ENCODE measurements at regions not wholly inside any gene's neighbourhood (a gene's known extent, or its start where the extent isn't known, plus 50 kb on each side); places are given as distances from the start of the nearest gene placed in this dataset.

DNA sequence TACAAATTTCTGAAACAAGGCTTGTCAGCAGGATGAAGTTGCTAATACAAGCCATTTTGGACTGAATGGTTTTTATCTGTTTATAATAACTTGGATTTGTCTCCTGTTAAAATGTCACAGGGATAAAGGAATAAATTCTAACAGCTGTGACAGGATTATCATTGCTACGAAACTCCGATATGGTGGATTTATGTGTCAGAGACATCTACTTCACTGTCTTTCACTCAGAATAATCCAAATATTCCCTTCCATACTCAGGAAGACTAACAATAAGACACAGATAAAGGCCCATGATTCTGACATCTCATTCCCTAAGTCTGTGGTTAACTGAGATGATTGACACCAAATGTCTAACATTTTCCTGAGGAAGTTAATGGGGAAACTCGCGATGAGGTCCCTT, 529.8 kb upstream of the GOT2 start:
- TF ChIP-seq FOXM1 (IDR thresholded peaks at IDR 0.05; ENCODE audit: borderline replicate concordance, low read depth): no peak

- TF ChIP-seq CEBPB (IDR thresholded peaks at IDR 0.05): no peak
- no peak for TF ChIP-seq ZBTB7A (IDR thresholded peaks at IDR 0.05; ENCODE audit: low read depth)
- no peak for TF ChIP-seq TEAD4 (IDR thresholded peaks at IDR 0.05)
- no peak for TF ChIP-seq TAF1 (IDR thresholded peaks at IDR 0.05; ENCODE audit: low read depth)
- no peak for TF ChIP-seq EP300 (IDR thresholded peaks at IDR 0.05; ENCODE audit: borderline replicate concordance)
- TF ChIP-seq FOXM1 (IDR thresholded peaks at IDR 0.05; ENCODE audit: borderline replicate concordance, low read depth): no peak
- TF ChIP-seq, protein P1, sequence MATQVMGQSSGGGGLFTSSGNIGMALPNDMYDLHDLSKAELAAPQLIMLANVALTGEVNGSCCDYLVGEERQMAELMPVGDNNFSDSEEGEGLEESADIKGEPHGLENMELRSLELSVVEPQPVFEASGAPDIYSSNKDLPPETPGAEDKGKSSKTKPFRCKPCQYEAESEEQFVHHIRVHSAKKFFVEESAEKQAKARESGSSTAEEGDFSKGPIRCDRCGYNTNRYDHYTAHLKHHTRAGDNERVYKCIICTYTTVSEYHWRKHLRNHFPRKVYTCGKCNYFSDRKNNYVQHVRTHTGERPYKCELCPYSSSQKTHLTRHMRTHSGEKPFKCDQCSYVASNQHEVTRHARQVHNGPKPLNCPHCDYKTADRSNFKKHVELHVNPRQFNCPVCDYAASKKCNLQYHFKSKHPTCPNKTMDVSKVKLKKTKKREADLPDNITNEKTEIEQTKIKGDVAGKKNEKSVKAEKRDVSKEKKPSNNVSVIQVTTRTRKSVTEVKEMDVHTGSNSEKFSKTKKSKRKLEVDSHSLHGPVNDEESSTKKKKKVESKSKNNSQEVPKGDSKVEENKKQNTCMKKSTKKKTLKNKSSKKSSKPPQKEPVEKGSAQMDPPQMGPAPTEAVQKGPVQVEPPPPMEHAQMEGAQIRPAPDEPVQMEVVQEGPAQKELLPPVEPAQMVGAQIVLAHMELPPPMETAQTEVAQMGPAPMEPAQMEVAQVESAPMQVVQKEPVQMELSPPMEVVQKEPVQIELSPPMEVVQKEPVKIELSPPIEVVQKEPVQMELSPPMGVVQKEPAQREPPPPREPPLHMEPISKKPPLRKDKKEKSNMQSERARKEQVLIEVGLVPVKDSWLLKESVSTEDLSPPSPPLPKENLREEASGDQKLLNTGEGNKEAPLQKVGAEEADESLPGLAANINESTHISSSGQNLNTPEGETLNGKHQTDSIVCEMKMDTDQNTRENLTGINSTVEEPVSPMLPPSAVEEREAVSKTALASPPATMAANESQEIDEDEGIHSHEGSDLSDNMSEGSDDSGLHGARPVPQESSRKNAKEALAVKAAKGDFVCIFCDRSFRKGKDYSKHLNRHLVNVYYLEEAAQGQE (IDR thresholded peaks at IDR 0.05; ENCODE audit: low read depth): no peak
- no peak for TF ChIP-seq NFIC (IDR thresholded peaks at IDR 0.05)
- TF ChIP-seq TCF12 (IDR thresholded peaks at IDR 0.05; ENCODE audit: low read depth): no peak
- TF ChIP-seq CREB1 (IDR thresholded peaks at IDR 0.05; ENCODE audit: low read depth): no peak
- TF ChIP-seq, protein P2, sequence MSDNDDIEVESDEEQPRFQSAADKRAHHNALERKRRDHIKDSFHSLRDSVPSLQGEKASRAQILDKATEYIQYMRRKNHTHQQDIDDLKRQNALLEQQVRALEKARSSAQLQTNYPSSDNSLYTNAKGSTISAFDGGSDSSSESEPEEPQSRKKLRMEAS (IDR thresholded peaks at IDR 0.05): no peak
- no peak for TF ChIP-seq EGR1 (IDR thresholded peaks at IDR 0.05)
- TF ChIP-seq RAD21 (IDR thresholded peaks at IDR 0.05; ENCODE audit: low read depth): no peak
- no peak for TF ChIP-seq YY1 (IDR thresholded peaks at IDR 0.05; ENCODE audit: low read depth)
- TF ChIP-seq, protein P3, sequence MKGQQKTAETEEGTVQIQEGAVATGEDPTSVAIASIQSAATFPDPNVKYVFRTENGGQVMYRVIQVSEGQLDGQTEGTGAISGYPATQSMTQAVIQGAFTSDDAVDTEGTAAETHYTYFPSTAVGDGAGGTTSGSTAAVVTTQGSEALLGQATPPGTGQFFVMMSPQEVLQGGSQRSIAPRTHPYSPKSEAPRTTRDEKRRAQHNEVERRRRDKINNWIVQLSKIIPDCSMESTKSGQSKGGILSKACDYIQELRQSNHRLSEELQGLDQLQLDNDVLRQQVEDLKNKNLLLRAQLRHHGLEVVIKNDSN (IDR thresholded peaks at IDR 0.05): no peak
Observed at GRCh38 chr16:59260892-59261291, 526.8 kb upstream of the GOT2 start.

- TF ChIP-seq TAF1 (IDR thresholded peaks at IDR 0.05; ENCODE audit: low read depth) (no peak), TCF12 (IDR thresholded peaks at IDR 0.05; ENCODE audit: low read depth) (no peak), CEBPB (IDR thresholded peaks at IDR 0.05) (no peak), RAD21 (IDR thresholded peaks at IDR 0.05; ENCODE audit: low read depth) (no peak), CREB1 (IDR thresholded peaks at IDR 0.05; ENCODE audit: low read depth) (no peak)
- TF ChIP-seq, protein P3 (IDR thresholded peaks at IDR 0.05): no peak
Observed at GRCh38 chr16:59259950-59260319, 525.8 kb upstream of the GOT2 start.

GRCh38 chr16:59259074-59259949, 525.2 kb upstream of the GOT2 start:
- TF ChIP-seq, protein P2 (IDR thresholded peaks at IDR 0.05): no peak
- TF ChIP-seq TEAD4 (IDR thresholded peaks at IDR 0.05) (no peak), NFIC (IDR thresholded peaks at IDR 0.05) (no peak), EGR1 (IDR thresholded peaks at IDR 0.05) (no peak), EP300 (IDR thresholded peaks at IDR 0.05; ENCODE audit: borderline replicate concordance) (no peak), YY1 (IDR thresholded peaks at IDR 0.05; ENCODE audit: low read depth) (no peak), ZBTB7A (IDR thresholded peaks at IDR 0.05; ENCODE audit: low read depth) (no peak), CREB1 (IDR thresholded peaks at IDR 0.05; ENCODE audit: low read depth) (no peak)
- TF ChIP-seq, protein P1 (IDR thresholded peaks at IDR 0.05; ENCODE audit: low read depth): no peak

- TF ChIP-seq, protein P1 (IDR thresholded peaks at IDR 0.05; ENCODE audit: low read depth): no peak
- TF ChIP-seq ZBTB7A (IDR thresholded peaks at IDR 0.05; ENCODE audit: low read depth) (no peak), NFIC (IDR thresholded peaks at IDR 0.05) (no peak), RAD21 (IDR thresholded peaks at IDR 0.05; ENCODE audit: low read depth) (no peak), TCF12 (IDR thresholded peaks at IDR 0.05; ENCODE audit: low read depth) (no peak), TEAD4 (IDR thresholded peaks at IDR 0.05) (no peak), CREB1 (IDR thresholded peaks at IDR 0.05; ENCODE audit: low read depth) (no peak), YY1 (IDR thresholded peaks at IDR 0.05; ENCODE audit: low read depth) (no peak), TAF1 (IDR thresholded peaks at IDR 0.05; ENCODE audit: low read depth) (no peak), FOXM1 (IDR thresholded peaks at IDR 0.05; ENCODE audit: borderline replicate concordance, low read depth) (no peak), EGR1 (IDR thresholded peaks at IDR 0.05) (no peak), CEBPB (IDR thresholded peaks at IDR 0.05) (no peak), EP300 (IDR thresholded peaks at IDR 0.05; ENCODE audit: borderline replicate concordance) (no peak)
- TF ChIP-seq, protein P2 (IDR thresholded peaks at IDR 0.05): no peak
- TF ChIP-seq, protein P3 (IDR thresholded peaks at IDR 0.05): no peak
Observed at GRCh38 chr16:59252317-59252716, 518.2 kb upstream of the GOT2 start.
